ENCODE measurements at regions not wholly inside any gene's neighbourhood (a gene's known extent, or its start where the extent isn't known, plus 50 kb on each side); places are given as distances from the start of the nearest gene placed in this dataset.
A peak's percentile ranks its signal among the peaks of the same experiment; 100 is the strongest.

- no peak for TF ChIP-seq CTCF (IDR thresholded peaks at IDR 0.05; ENCODE audit: borderline replicate concordance, extremely low read depth, insufficient read depth)
- peak overlapping the region; percentile 6 to 83 for H3K27ac ChIP-seq (ENCODE audit: low read depth in 2 of 2, low read length in 2 of 2)
- FAIRE-seq (peak; percentile 44), DNase-seq (no peak)
- intact Hi-C loops (cut with DNase I), result no loop called here
- H3K4me1 ChIP-seq (ENCODE audit: control insufficient read depth in 2 of 3, insufficient read depth in 2 of 3, low read depth in 1 of 3, low read length in 3 of 3), result peaks cover 0 to 8% (median 2%) of the 10 kb centered on the region in 3 donors
- no peaks in the 10 kb centered on the region for H3K27me3 ChIP-seq (ENCODE audit: control insufficient read depth, insufficient read depth, low read length)
- H3K9ac ChIP-seq (ENCODE audit: low read length in 3 of 3), result no peak overlapping the region
- H3K36me3 ChIP-seq (ENCODE audit: control insufficient read depth in 2 of 3, insufficient read depth in 3 of 3, low read length in 3 of 3), result no peaks in the 10 kb centered on the region
- peak overlapping the region in 1 of 3 donors; percentile 13 for H3K4me3 ChIP-seq (ENCODE audit: low read length in 3 of 3)
- H3K9me3 ChIP-seq (ENCODE audit: control insufficient read depth in 2 of 3, insufficient read depth in 1 of 3, low read length in 3 of 3), result no peaks in the 10 kb centered on the region
These were observed 688.4 kb downstream of the USP25 start for GRCh38 chr21:16418226-16418625.

DNA sequence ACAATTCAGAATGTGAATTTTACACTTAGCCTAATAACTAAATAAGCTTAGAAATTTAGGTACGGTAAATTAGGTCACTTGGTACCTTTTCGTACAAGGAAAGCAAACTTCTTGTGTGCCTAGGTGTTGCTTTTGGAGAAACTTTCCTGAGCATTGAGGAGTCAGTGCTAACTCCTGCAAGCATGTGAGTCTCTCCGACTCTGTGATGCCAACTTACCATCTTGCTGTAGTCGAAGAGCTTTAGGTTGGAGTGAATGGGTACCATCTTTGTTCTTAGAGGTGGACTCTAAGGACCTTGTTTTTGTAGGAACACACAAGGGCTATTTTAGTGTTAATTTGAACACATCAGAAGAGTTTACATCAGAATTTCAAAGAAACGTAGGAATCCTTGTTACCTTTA is 688.9 kb downstream of the USP25 start:
- no peaks in the 10 kb centered on the region for H3K27me3 ChIP-seq (ENCODE audit: control insufficient read depth, insufficient read depth, low read length)
- DNase-seq, result peak in 1 of 5 donors; percentile 11
- intact Hi-C loops (cut with DNase I), result no loop called here
- peaks cover 0 to 8% (median 2%) of the 10 kb centered on the region in 3 donors for H3K4me1 ChIP-seq (ENCODE audit: control insufficient read depth in 2 of 3, insufficient read depth in 2 of 3, low read depth in 1 of 3, low read length in 3 of 3)
- H3K36me3 ChIP-seq (ENCODE audit: control insufficient read depth in 2 of 3, insufficient read depth in 3 of 3, low read length in 3 of 3), result no peaks in the 10 kb centered on the region
- H3K9ac ChIP-seq (ENCODE audit: low read length in 3 of 3), result no peak overlapping the region
- TF ChIP-seq CTCF (IDR thresholded peaks at IDR 0.05; ENCODE audit: borderline replicate concordance, extremely low read depth, insufficient read depth), result no peak
- no peaks in the 10 kb centered on the region for H3K9me3 ChIP-seq (ENCODE audit: control insufficient read depth in 2 of 3, insufficient read depth in 1 of 3, low read length in 3 of 3)
- peak overlapping the region in 1 of 2 donors; percentile 83 for H3K27ac ChIP-seq (ENCODE audit: low read depth in 2 of 2, low read length in 2 of 2)
- FAIRE-seq, result no peak
- peak overlapping the region in 1 of 3 donors; percentile 75 for H3K4me3 ChIP-seq (ENCODE audit: low read length in 3 of 3)

DNA sequence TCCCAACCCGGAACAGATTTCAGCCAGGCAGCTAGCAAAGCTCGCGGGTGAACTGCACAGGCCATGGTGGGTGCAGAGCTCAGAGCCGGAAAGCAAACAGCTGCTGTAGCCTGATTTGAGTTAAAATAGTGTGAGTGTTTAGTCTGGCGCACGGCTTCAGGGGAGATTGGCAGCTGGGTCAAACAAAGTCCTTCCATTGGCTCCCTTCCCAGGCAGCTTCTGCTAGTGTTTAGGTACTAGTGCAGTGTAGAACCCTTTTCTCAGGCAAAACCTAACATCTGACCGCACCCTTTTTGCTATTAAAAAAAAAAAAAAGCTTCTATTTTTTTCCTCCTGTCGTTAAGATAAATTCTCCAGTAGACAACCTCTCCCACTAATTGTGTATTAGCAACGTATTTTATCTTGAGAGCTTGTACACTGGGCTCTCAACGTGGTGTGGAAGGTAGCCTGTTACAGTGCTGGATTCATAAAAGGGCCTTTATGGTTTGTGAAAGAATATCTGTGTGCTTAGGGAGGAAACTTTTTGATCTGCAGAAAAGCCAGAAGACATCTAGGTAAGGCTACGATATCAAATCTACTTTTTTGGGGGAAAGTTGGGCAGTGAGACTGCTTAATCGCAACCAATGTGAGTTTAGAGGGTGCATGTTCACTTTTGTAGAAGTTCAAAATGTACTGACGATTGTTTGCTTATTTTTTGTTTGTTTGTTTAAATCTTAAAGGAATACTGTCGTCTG is 689.6 kb downstream of the USP25 start:
- H3K4me3 ChIP-seq (ENCODE audit: low read length in 3 of 3), result peak overlapping the region; percentile 70 to 76 (median 75)
- DNase-seq (peak; percentile 64 to 95 (median 86)), FAIRE-seq (no peak)
- intact Hi-C loops (cut with DNase I), result no loop called here
- H3K36me3 ChIP-seq (ENCODE audit: control insufficient read depth in 2 of 3, insufficient read depth in 3 of 3, low read length in 3 of 3), result no peaks in the 10 kb centered on the region
- no peaks in the 10 kb centered on the region for H3K9me3 ChIP-seq (ENCODE audit: control insufficient read depth in 2 of 3, insufficient read depth in 1 of 3, low read length in 3 of 3)
- no peak for TF ChIP-seq CTCF (IDR thresholded peaks at IDR 0.05; ENCODE audit: borderline replicate concordance, extremely low read depth, insufficient read depth)
- H3K4me1 ChIP-seq (ENCODE audit: control insufficient read depth in 2 of 3, insufficient read depth in 2 of 3, low read depth in 1 of 3, low read length in 3 of 3), result peaks cover 0 to 8% (median 3%) of the 10 kb centered on the region in 3 donors
- H3K27me3 ChIP-seq (ENCODE audit: control insufficient read depth, insufficient read depth, low read length), result no peaks in the 10 kb centered on the region
- H3K9ac ChIP-seq (ENCODE audit: low read length in 3 of 3), result peak overlapping the region; percentile 55 to 72 (median 68)
- peak overlapping the region; percentile 22 to 83 for H3K27ac ChIP-seq (ENCODE audit: low read depth in 2 of 2, low read length in 2 of 2)
